Testis (tissue), 2 donors: ENCODE measurements at regions not wholly inside any gene's neighbourhood (a gene's known extent, or its start where the extent isn't known, plus 50 kb on each side); places are given as distances from the start of the nearest gene placed in this dataset.

ENCODE experiments used
- DNase-seq: peaks from one replicate; pipeline ENCODE4 v3.0.0-alpha.2; 2019
- H3K27ac ChIP-seq, 2 donors: fragments of 200-600 bp; sonication (generic); one replicate each; pipeline ENCODE4 v1.5.1; 2019
- H3K27me3 ChIP-seq: fragments of 200-600 bp; sonication (generic); one replicate; pipeline ENCODE4 v1.5.1; 2019
- H3K36me3 ChIP-seq: fragments of 200-600 bp; sonication (generic); one replicate; pipeline ENCODE4 v1.5.1; 2017; ENCODE audit warnings: low read depth; ENCODE audit errors: missing control alignments
- H3K4me1 ChIP-seq: fragments of 200-600 bp; sonication (generic); one replicate; pipeline ENCODE4 v1.5.1; 2019
- H3K4me3 ChIP-seq, 2 donors: fragments of 200-600 bp; sonication (generic); one replicate each; pipeline ENCODE4 v1.5.1; 2017 to 2019
- H3K9me3 ChIP-seq: fragments of 200-600 bp; sonication (generic); one replicate; pipeline ENCODE4 v1.5.1; 2017
- CTCF ChIP-seq, 3 experiments: fragments of 450-650 bp in 2 of 3; fragments of 200-600 bp in 1 of 3; sonication (generic) in 1 of 3; IDR thresholded peaks; one replicate each; pipeline ENCODE4 v1.5.1; 2016 to 2019; ENCODE audit warnings: antibody characterized with exemption in 3 of 3, mild to moderate bottlenecking in 2 of 3, moderate library complexity in 1 of 3
- POLR2A ChIP-seq: fragments of 450-650 bp; IDR thresholded peaks from one replicate; pipeline ENCODE4 v1.6.1; 2017; ENCODE audit warnings: antibody characterized with exemption, mild to moderate bottlenecking, moderate library complexity
- WGBS, 2 donors: methylation state at CpG; one replicate each; pipeline ENCODE4 v1.1.5; 2018; 5-methylcytosine and 5-hydroxymethylcytosine counted together
- intact Hi-C: fragments of 100-400 bp; cut with DNase I; formaldehyde crosslinking; loops from one replicate; pipeline ENCODE4 v1.15.1; 2023; ENCODE audit warnings: low total_unique reads

- intact Hi-C loops, result no loop called here
- Histone ChIP-seq H3K36me3 (no peaks in the 10 kb centered on the region), H3K27ac (no peak overlapping the region), H3K9me3 (no peaks in the 10 kb centered on the region), H3K27me3 (no peaks in the 10 kb centered on the region), H3K4me3 (no peak overlapping the region), H3K4me1 (no peaks in the 10 kb centered on the region)
- no peak for DNase-seq
- TF ChIP-seq CTCF (IDR thresholded peaks at IDR 0.05) (no peak), POLR2A (no peak)
- 47 to 51% methylated on average over 2 of the region's 2 CpGs for WGBS, 2 donors
Observed at GRCh38 chr5:9977070-9977469, 272.6 kb downstream of the ATPSCKMT start.

GRCh38 chr5:9976621-9977020 is 273.1 kb downstream of the ATPSCKMT start:
- DNase-seq, result no peak
- 75 to 85% methylated on average over 3 of the region's 3 CpGs for WGBS, 2 donors
- H3K27ac ChIP-seq, result no peak overlapping the region
- no peaks in the 10 kb centered on the region for H3K4me1 ChIP-seq
- H3K27me3 ChIP-seq, result no peaks in the 10 kb centered on the region
- intact Hi-C loops, result no loop called here
- H3K9me3 ChIP-seq, result no peaks in the 10 kb centered on the region
- TF ChIP-seq CTCF (IDR thresholded peaks at IDR 0.05) (no peak), POLR2A (no peak)
- no peak overlapping the region for H3K4me3 ChIP-seq
- H3K36me3 ChIP-seq, result no peaks in the 10 kb centered on the region

GRCh38 chr5:9972059-9972458 is 277.6 kb downstream of the ATPSCKMT start:
- no peak for TF ChIP-seq CTCF (IDR thresholded peaks at IDR 0.05)
- TF ChIP-seq POLR2A, result no peak
- Histone ChIP-seq H3K4me1 (no peaks in the 10 kb centered on the region), H3K27me3 (no peaks in the 10 kb centered on the region), H3K36me3 (no peaks in the 10 kb centered on the region), H3K4me3 (no peak overlapping the region), H3K27ac (no peak overlapping the region), H3K9me3 (no peaks in the 10 kb centered on the region)
- intact Hi-C loops, result no loop called here
- no peak for DNase-seq
- WGBS, 2 donors, result 88 to 94% methylated on average over 3 of the region's 3 CpGs

GRCh38 chr5:9971301-9971700 is 278.4 kb downstream of the ATPSCKMT start:
- no peak for TF ChIP-seq POLR2A
- no peak for TF ChIP-seq CTCF (IDR thresholded peaks at IDR 0.05)
- H3K27ac ChIP-seq, result no peak overlapping the region
- 49 to 50% methylated on average over 6 of the region's 6 CpGs for WGBS, 2 donors
- intact Hi-C loops, result no loop called here
- H3K27me3 ChIP-seq, result no peaks in the 10 kb centered on the region
- H3K36me3 ChIP-seq, result no peaks in the 10 kb centered on the region
- DNase-seq, result no peak
- no peak overlapping the region for H3K4me3 ChIP-seq
- H3K9me3 ChIP-seq, result no peaks in the 10 kb centered on the region
- no peaks in the 10 kb centered on the region for H3K4me1 ChIP-seq

GRCh38 chr5:9958914-9959313 is 290.8 kb downstream of the ATPSCKMT start:
- H3K9me3 ChIP-seq, result no peaks in the 10 kb centered on the region
- DNase-seq, result no peak
- 67 to 76% methylated on average over 5 of the region's 5 CpGs for WGBS, 2 donors
- H3K4me1 ChIP-seq, result no peaks in the 10 kb centered on the region
- H3K27ac ChIP-seq, result no peak overlapping the region
- no peaks in the 10 kb centered on the region for H3K27me3 ChIP-seq
- no peak overlapping the region for H3K4me3 ChIP-seq
- H3K36me3 ChIP-seq, result no peaks in the 10 kb centered on the region
- no peak for TF ChIP-seq POLR2A
- no peak for TF ChIP-seq CTCF (IDR thresholded peaks at IDR 0.05)
- intact Hi-C loops, result no loop called here
